Colonic mucosa (tissue), 4 donors: ENCODE measurements at regions not wholly inside any gene's neighbourhood (a gene's known extent, or its start where the extent isn't known, plus 50 kb on each side); places are given as distances from the start of the nearest gene placed in this dataset.

Experiments used
- DNase-seq: peaks from one replicate; pipeline ENCODE4 v3.0.0-alpha.2; 2020
- H3K27ac ChIP-seq: fragments of 200-600 bp; one replicate; pipeline ENCODE4 v1.8.0; 2021
- H3K27me3 ChIP-seq: fragments of 200-600 bp; one replicate; pipeline ENCODE4 v1.8.0; 2021
- H3K36me3 ChIP-seq: fragments of 200-600 bp; one replicate; pipeline ENCODE4 v1.8.0; 2021
- H3K4me1 ChIP-seq: fragments of 200-600 bp; one replicate; pipeline ENCODE4 v1.8.0; 2021; ENCODE audit warnings: mild to moderate bottlenecking
- H3K4me3 ChIP-seq: fragments of 200-600 bp; one replicate; pipeline ENCODE4 v1.8.0; 2021
- H3K9ac ChIP-seq, 2 donors: one replicate each; pipeline ENCODE4 v1.7.0; 2013; ENCODE audit warnings: control low read depth in 2 of 2, low read depth in 2 of 2, low read length in 2 of 2
- H3K9me3 ChIP-seq: fragments of 200-600 bp; one replicate; pipeline ENCODE4 v1.8.0; 2021
- CTCF ChIP-seq: fragments of 200-600 bp; IDR thresholded peaks from one replicate; pipeline ENCODE4 v1.8.0; 2022; ENCODE audit warnings: antibody characterized with exemption, mild to moderate bottlenecking
- intact Hi-C: fragments of 100-400 bp; cut with DNase I; formaldehyde crosslinking; loops from one replicate; pipeline ENCODE4 v1.14.1; 2022
- donor health status: healthy.
- donor health status: DM: no; HTN: no; CAD: no.
- donor health status: DM: no; HTN: no; CAD: no.

- H3K27ac ChIP-seq: no peak overlapping the region
- TF ChIP-seq CTCF: no peak
- no peaks in the 10 kb centered on the region for H3K27me3 ChIP-seq
- no peaks in the 10 kb centered on the region for H3K4me1 ChIP-seq
- intact Hi-C loops: no loop called here
- no peak for DNase-seq
- H3K4me3 ChIP-seq: no peak overlapping the region
- H3K9me3 ChIP-seq: no peaks in the 10 kb centered on the region
- no peak overlapping the region for H3K9ac ChIP-seq
- H3K36me3 ChIP-seq: no peaks in the 10 kb centered on the region
Measured at GRCh38 chr6:9335431-9335830, 900.1 kb upstream of the SLC35B3 start.

- H3K4me1 ChIP-seq: no peaks in the 10 kb centered on the region
- intact Hi-C loops: no loop called here
- no peak for TF ChIP-seq CTCF
- H3K27me3 ChIP-seq: no peaks in the 10 kb centered on the region
- H3K9ac ChIP-seq: no peak overlapping the region
- H3K27ac ChIP-seq: no peak overlapping the region
- H3K36me3 ChIP-seq: no peaks in the 10 kb centered on the region
- no peak for DNase-seq
- H3K4me3 ChIP-seq: no peak overlapping the region
- no peaks in the 10 kb centered on the region for H3K9me3 ChIP-seq
Measured at GRCh38 chr6:9334979-9335378, 899.6 kb upstream of the SLC35B3 start.

- TF ChIP-seq CTCF: no peak
Measured at GRCh38 chr6:9332241-9332780, 897.0 kb upstream of the SLC35B3 start.

GRCh38 chr6:9316831-9317230, 881.5 kb upstream of the SLC35B3 start:
- H3K4me1 ChIP-seq: no peaks in the 10 kb centered on the region
- H3K9ac ChIP-seq: no peak overlapping the region
- H3K27ac ChIP-seq: no peak overlapping the region
- no peaks in the 10 kb centered on the region for H3K9me3 ChIP-seq
- no peak for DNase-seq
- TF ChIP-seq CTCF: no peak
- intact Hi-C loops: no loop called here
- H3K36me3 ChIP-seq: no peaks in the 10 kb centered on the region
- no peak overlapping the region for H3K4me3 ChIP-seq
- no peaks in the 10 kb centered on the region for H3K27me3 ChIP-seq

More at GRCh38 chr6:9332241-9332780, 897.0 kb upstream of the SLC35B3 start:
- no peaks in the 10 kb centered on the region for H3K27me3 ChIP-seq
- no peak overlapping the region for H3K27ac ChIP-seq
- no peak overlapping the region for H3K4me3 ChIP-seq
- no peak overlapping the region for H3K9ac ChIP-seq
- intact Hi-C loops: no loop called here
- H3K36me3 ChIP-seq: no peaks in the 10 kb centered on the region
- H3K4me1 ChIP-seq: no peaks in the 10 kb centered on the region
- DNase-seq: no peak
- H3K9me3 ChIP-seq: no peaks in the 10 kb centered on the region

- Histone ChIP-seq H3K9me3 (no peaks in the 10 kb centered on the region), H3K36me3 (no peaks in the 10 kb centered on the region), H3K9ac (no peak overlapping the region), H3K4me1 (no peaks in the 10 kb centered on the region), H3K27ac (no peak overlapping the region), H3K27me3 (no peaks in the 10 kb centered on the region), H3K4me3 (no peak overlapping the region)
- intact Hi-C loops: no loop called here
- no peak for DNase-seq
- TF ChIP-seq CTCF: no peak
Measured at GRCh38 chr6:9315966-9316650, 880.8 kb upstream of the SLC35B3 start.
